AG09309 (cell line): ENCODE measurements at regions not wholly inside any gene's neighbourhood (a gene's known extent, or its start where the extent isn't known, plus 50 kb on each side); places are given as distances from the start of the nearest gene placed in this dataset.
"Not testable (repeated sequence)": the region's sequence is repeated elsewhere in the genome, so short reads cannot be mapped to it uniquely, and the experiment has no call there.

Source experiments
- DNase-seq: peaks from one replicate; pipeline ENCODE4 v3.0.0-alpha.2; 2010; ENCODE audit warnings: low read depth
- H3K4me3 ChIP-seq: 2 replicates; pipeline ENCODE4 v1.5.1; 2011; ENCODE audit warnings: mild to moderate bottlenecking, low read depth, low read length, moderate library complexity; ENCODE audit not compliant: control insufficient read depth
- CTCF ChIP-seq: IDR thresholded peaks from 2 replicates; pipeline ENCODE4 v1.5.1; 2011; ENCODE audit warnings: mild to moderate bottlenecking, low read depth, low read length, inconsistent platforms; ENCODE audit not compliant: insufficient read depth, control insufficient read depth; ENCODE audit errors: missing control alignments

GRCh38 chr11:71370895-71371673, 77.1 kb downstream of the DHCR7 start:
- no peak for DNase-seq
- no peak for TF ChIP-seq CTCF
- H3K4me3 ChIP-seq: no peak overlapping the region

GRCh38 chr11:71370020-71370747, 78.0 kb downstream of the DHCR7 start:
- H3K4me3 ChIP-seq: no peak overlapping the region
- TF ChIP-seq CTCF: no peak
- DNase-seq: no peak

GRCh38 chr11:71369411-71369810, 78.8 kb downstream of the DHCR7 start:
- H3K4me3 ChIP-seq: no peak overlapping the region
- DNase-seq: no peak
- TF ChIP-seq CTCF: no peak

- no peak overlapping the region for H3K4me3 ChIP-seq
- DNase-seq: no peak
- TF ChIP-seq CTCF: no peak
These were observed 79.2 kb downstream of the DHCR7 start for GRCh38 chr11:71368966-71369365.

- no peak for TF ChIP-seq CTCF
- H3K4me3 ChIP-seq: no peak overlapping the region
- DNase-seq: no peak
These were observed 80.4 kb downstream of the DHCR7 start for GRCh38 chr11:71367756-71368155.

GRCh38 chr11:71367276-71367675, 80.9 kb downstream of the DHCR7 start:
- not testable (repeated sequence) for DNase-seq, H3K4me3 ChIP-seq

- TF ChIP-seq CTCF: no peak
These were observed 82.1 kb downstream of the DHCR7 start for GRCh38 chr11:71366076-71366475.

More at GRCh38 chr11:71366076-71366475, 82.1 kb downstream of the DHCR7 start:
- no peak for DNase-seq
- no peak overlapping the region for H3K4me3 ChIP-seq
